Medulla oblongata (tissue), 1 donor: ENCODE measurements at regions not wholly inside any gene's neighbourhood (a gene's known extent, or its start where the extent isn't known, plus 50 kb on each side); places are given as distances from the start of the nearest gene placed in this dataset.

Source experiments
- DNase-seq: peaks from one replicate; pipeline ENCODE4 v3.0.0-alpha.2; 2015; ENCODE audit errors: extremely low spot score

- DNase-seq: no peak
Measured at GRCh38 chr15:62828364-62828763, 214.2 kb upstream of the TPM1 start.

GRCh38 chr15:62832231-62832630, 210.3 kb upstream of the TPM1 start:
- no peak for DNase-seq

GRCh38 chr15:62833646-62834045, 208.9 kb upstream of the TPM1 start:
- no peak for DNase-seq

GRCh38 chr15:62834686-62835329, 207.7 kb upstream of the TPM1 start:
- no peak for DNase-seq

- no peak for DNase-seq
Measured at GRCh38 chr15:62835351-62835750, 207.2 kb upstream of the TPM1 start.

GRCh38 chr15:62835762-62836161, 206.8 kb upstream of the TPM1 start:
- no peak for DNase-seq

- no peak for DNase-seq
Measured at GRCh38 chr15:62840526-62841268, 201.8 kb upstream of the TPM1 start.

- no peak for DNase-seq
Measured at GRCh38 chr15:62841269-62841628, 201.3 kb upstream of the TPM1 start.

- no peak for DNase-seq
Measured at GRCh38 chr15:62841891-62842559, 200.5 kb upstream of the TPM1 start.

- DNase-seq: no peak
Measured at GRCh38 chr15:62843311-62843710, 199.2 kb upstream of the TPM1 start.

- DNase-seq: no peak
Measured at GRCh38 chr15:62844564-62845240, 197.8 kb upstream of the TPM1 start.

GRCh38 chr15:62845241-62846126, 197.1 kb upstream of the TPM1 start:
- no peak for DNase-seq

- DNase-seq: no peak
Measured at GRCh38 chr15:62846131-62846804, 196.3 kb upstream of the TPM1 start.

GRCh38 chr15:62846805-62847495, 195.6 kb upstream of the TPM1 start:
- DNase-seq: no peak

- DNase-seq: peak; percentile 78
Measured at GRCh38 chr15:62847900-62848489, 194.6 kb upstream of the TPM1 start.

GRCh38 chr15:62848632-62849050, 193.9 kb upstream of the TPM1 start:
- DNase-seq: no peak

GRCh38 chr15:62849316-62850106, 193.0 kb upstream of the TPM1 start:
- DNase-seq: no peak

GRCh38 chr15:62850318-62850717, 192.2 kb upstream of the TPM1 start:
- no peak for DNase-seq

GRCh38 chr15:62850791-62851291, 191.7 kb upstream of the TPM1 start:
- DNase-seq: no peak
